GM18520 (cell line): ENCODE measurements at regions not wholly inside any gene's neighbourhood (a gene's known extent, or its start where the extent isn't known, plus 50 kb on each side); places are given as distances from the start of the nearest gene placed in this dataset.
"Not testable (repeated sequence)": the region's sequence is repeated elsewhere in the genome, so short reads cannot be mapped to it uniquely, and the experiment has no call there.

Experiments
- ATAC-seq: cut with Tn5 transposase; IDR thresholded peaks from one replicate; pipeline ENCODE4 v1.9.1; 2021; ENCODE audit not compliant: unreplicated experiment

DNA sequence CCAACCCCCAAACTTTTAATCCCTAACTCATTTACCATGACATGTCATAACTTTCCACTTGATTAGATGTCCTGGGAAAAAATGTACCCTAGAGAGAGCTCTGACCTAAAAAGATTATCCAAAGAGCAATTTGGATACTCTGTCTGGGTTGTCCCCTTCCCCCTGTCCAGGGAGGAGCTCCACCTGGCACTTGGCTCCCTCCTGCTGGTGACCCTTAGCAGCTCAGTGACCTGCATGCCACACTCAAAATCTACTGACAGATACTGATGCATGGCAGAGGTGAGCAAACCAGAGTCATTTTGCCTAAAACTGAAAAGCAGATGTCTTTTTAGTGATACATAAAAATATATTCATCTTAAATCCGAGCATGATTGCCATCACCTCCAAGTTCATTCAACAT, 442.3 kb upstream of the CHRM3 start:
- ATAC-seq, result no peak

- ATAC-seq, result no peak
Measured at GRCh38 chr1:238927899-238928298, 458.5 kb upstream of the CHRM3 start.

DNA sequence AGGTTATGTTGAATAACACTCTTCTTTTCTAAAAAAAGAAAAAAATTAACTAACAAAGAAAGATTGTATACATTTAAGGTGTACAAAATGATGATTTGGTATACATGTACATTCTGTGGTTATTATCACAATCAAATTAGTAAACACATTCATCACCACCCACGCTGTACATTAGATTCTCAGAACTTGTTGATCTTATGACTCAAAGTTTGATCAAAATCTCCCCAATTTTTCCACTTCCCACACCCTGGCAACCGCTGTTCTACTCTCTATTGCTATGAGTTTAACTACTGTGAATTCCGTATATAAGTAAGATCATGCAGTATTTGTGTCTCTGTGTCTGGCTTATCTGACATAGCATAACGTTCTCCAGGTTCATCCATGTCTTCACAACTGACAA, 469.5 kb upstream of the CHRM3 start:
- no peak for ATAC-seq

DNA sequence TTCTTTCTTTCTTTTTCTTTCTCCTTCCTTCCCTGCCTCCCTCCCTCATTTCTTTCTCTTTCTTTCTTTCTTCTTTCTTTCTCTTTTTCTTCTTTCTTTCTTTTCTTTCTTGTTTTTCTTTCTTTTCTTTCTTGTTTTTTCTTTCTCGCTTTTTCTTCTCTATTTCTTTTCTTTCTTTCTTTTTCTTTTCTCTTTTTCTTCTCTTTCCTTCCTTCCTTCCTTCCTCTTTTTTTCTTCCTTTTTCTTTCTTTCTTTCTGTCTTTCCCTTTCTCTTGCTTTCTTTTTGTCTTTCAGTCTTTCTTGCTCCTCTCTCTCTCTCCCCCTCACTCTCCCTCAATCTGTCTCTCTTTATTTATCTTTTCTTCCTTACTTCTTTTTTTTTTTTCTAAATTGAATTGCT, 472.0 kb upstream of the CHRM3 start:
- ATAC-seq, result no peak

DNA sequence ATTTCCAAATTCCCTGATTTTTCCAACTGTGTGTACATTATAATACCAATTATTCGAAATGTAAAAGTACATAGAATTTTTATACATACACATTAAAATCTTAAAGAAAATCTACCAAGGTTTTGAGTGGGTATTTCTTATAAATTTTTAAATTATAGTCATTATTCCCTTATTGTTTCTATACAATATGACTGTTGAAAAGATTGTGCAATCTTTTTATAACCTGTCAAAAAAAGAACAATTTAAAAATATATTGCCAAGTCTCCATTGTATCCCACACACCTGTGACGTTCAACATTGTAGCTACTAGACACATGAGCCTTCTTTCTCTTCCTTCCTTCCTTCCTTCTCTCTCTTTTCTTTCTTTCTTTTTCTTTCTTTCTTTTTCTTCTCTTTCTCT, 473.2 kb upstream of the CHRM3 start:
- ATAC-seq, result no peak

DNA sequence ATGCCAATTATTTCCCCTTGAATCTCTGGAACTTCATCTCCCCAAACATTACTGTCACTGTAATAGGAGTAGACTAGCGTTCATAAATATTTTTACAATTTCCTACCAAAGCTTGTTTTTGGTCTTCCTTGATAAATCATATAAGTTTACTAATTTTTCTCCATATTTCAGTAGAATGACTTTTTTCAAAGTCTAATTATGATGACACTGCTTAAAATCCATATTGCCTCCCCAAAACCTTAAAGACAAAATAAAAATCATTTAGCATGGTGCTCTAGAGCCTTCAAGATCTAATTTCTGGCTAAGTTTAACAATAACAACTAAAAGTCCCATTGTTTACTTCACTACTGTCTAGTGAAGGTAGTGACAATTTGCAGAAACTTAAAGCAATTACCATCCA, 474.2 kb upstream of the CHRM3 start:
- ATAC-seq, result no peak

- ATAC-seq, result not testable (repeated sequence)
Measured at GRCh38 chr1:238902752-238903151, 483.6 kb upstream of the CHRM3 start.

DNA sequence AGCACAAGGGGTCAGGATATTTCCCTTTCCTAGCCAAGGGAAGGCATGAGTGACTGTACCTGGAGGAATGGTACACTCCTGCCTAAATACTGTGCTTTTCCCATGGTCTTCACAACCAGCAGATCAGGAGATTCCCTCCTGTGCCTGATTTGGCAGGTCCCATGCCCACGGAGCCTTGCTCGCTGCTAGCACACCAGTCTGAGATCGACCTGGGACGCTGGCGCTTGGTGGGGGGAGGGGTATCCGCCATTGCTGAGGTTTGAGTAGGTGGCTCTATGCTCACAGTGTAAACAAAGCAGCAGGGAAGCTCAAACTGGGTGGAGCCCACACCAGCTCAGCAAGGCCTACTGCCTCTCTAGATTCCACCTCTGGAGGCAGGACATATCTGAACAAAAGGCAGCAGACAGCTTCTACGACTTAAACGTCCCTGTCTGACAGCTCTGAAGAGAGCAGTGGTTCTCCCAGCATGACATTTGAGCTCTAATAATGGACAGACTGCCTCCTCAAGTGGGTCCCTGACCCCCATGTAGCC, 486.0 kb upstream of the CHRM3 start:
- ATAC-seq, result no peak

DNA sequence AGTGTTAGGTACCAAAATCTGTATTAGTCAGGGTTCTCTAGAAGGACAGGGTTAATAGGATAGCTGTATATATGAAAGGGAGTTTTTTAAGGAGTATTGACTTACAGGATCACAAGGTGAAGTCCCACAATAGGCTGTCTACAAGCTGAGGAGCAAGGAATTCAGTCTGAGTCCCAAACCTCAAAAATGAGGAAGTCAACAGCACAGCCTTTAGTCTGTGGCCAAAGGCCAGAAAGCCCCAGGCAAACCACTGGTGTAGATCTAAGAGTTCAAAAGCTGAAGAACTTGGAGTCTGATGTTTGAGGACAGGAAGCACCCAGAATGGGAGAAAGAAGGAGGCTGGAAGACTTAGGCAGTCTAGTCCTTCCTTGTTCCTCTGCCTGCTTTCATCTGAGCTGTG, 487.5 kb upstream of the CHRM3 start:
- ATAC-seq, result no peak

DNA sequence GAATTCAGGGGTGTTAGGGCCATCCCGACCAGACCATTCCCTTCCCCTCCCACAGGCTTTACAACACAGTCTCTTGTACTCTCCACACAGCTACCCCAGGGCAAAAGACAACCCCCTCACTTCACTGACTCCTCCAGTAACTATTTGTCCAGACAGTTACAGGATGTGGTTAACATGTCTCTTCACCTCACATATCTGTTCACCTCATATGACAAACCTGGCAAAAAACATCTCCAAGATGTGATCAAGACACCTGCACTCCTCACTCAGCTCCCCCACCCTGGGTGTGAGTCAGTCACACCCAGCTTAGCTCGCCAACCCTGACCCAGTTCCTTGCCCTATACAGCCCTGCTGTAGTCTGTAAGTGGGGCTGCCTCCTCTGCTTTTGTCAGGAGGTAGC, 490.5 kb upstream of the CHRM3 start:
- ATAC-seq, result no peak

DNA sequence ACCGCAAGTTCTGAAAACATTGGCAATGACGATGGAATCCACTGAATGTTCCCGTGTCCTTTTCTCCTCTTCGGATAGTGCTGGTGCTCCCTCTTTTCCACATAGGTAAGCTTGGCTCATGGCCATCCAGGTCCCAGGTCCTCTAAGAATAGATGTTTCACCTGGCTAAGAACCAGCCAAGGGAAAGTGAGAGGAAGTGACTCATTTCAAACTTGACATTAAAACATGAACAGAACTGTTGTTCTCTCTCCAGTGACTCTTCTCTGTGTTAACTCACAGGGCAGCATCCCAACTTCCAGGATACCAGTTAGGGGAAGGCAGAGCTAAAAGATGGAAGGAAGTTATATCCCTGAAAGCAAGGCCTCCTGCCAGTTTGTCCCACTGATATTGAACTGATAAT, 493.8 kb upstream of the CHRM3 start:
- no peak for ATAC-seq

DNA sequence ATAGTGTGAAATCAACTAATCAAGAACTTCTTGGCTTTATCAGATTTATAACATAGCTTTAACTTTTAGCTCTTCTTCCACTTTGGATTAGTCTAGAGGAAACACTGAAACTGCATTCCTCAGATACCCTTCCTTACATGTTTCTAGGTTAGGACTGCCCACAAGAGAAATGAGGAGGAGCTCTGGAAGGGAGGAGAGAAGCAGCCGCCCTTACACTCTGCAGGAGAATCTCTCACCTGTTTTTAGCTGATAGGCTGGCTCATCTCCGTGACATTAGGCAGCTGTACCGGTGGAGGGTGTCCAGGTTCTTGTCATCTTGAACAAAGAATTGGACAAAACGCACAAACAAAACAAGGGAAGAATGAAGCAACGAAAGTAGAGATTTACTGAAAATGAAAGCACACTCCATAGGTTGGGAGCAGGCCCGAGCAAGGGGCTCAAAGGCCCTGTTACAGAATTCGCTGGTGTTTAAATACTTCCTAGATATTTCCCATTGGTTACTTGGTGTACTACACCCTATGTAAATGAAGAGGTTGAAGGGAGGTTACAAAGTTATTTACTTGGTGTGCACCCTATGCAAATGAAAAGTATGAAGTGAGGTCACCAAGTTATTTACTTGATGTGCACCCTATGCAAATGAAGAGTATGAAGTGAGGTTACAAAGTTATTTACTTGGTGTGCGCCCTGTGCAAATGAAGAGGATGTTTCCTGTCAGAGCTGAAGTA, 524.9 kb upstream of the CHRM3 start:
- no peak for ATAC-seq

GRCh38 chr1:238833919-238834318, 552.4 kb upstream of the CHRM3 start:
- ATAC-seq, result no peak

GRCh38 chr1:238832106-238832505, 554.3 kb upstream of the CHRM3 start:
- ATAC-seq, result no peak

DNA sequence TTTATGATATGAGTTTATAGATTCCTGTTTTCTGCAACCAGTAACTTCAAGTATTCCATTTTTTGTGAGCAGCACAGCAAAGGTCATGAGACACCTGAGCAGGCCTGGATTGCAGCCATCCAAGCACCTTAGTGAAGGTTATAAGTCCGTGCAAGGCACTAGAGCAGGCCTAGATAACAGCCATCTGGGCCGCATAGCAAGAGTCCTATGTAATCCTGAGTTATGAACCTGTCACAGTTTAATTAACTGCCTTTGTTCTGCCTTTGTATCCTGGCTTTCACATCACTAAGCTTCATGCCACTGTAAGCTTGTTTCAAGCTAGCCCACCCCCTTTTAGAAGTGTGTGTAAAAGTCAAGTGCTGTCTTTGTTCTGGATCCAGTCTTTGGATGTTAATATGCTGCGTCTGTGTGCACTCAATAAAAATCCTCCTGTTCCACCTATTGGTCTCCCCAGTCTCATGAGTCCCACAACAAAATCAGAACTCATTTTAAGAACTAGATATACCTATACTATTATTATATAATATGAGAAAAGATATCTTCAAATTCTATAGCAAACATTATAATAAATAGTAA, 556.2 kb upstream of the CHRM3 start:
- ATAC-seq, result no peak

DNA sequence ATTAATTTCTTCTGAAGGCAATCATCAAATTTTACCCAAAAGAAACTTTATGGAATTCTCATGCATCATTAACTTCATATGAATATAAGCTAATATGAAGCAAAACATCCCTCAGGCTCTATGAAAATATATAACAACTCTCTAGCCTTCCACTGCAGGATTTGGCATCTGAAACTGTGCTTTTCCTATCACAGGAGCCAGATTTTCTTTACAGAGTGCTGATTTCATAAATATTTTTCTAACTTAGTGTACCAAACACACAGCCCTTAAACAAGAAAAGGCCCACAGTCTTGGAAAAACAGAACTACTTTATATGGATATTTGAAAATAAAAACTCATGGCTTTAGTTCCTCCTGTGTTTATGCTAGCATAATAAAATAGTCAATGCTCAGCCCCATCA, 559.5 kb upstream of the CHRM3 start:
- ATAC-seq, result no peak

DNA sequence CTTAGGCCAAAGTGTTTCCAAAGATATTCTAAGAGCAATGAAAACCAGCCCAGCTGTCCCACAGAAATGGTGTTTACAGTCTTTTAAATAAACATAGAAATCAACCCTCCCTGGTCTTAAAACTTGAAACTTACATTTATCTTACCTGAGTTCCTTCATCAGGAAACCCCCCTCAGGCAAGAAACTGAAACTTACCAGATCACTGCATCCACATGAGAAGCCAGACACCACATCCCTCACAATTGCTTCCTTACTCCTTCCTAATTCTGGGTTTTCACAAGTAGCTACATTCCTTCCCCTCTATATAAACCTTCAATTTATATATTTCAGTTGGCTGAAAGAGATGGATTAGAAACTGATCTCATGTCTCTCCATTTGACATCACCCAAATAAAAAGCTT, 563.0 kb upstream of the CHRM3 start:
- no peak for ATAC-seq

DNA sequence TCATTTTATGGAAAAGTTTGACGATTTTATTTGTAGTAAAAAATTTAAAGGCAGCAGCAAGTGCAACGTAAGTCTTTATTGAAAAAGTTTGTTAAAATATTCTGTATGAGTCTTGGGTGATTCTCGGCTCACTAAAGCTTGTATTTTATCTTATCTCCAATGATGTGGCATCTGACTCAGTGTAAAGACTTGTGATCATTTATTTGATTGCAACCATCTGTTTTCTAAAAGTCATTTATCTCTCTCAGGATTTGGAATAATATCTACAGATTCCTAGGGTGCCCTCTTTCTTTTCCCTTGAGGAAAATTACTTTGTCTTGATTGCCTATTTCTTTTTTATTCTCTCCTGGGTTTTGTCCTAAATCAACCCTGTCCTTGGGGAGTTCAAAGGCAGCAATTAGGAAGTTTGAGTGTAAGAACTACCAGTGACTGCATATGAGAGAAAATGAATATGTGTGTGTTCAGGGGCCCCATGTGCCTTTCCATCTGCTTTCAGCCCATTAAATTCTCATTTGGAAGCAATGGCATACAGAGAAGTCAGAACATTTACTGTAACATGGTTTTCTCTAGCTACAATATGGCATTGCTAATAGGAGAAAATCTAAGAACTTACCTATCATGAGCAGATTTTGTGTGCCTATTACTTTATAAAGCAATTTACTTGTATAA, 575.0 kb upstream of the CHRM3 start:
- ATAC-seq, result no peak

DNA sequence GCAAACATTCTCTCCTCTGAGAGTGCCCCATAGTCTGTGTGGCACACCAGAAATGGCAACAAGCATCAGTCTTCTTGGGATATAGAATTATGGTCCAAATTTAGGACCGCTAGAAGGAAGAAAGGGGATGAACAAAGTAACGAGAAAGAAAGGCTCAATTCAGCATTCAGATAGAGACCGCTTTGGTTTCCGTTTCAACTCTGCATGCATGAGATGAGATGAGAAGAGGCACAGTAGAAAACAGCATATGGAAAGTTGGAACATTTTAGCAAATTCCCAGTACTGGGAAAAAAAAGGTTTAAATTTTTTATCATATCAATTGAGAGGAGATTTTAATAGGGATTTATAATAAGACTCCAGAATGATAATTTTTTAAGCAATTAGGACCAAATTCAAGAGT, 595.5 kb upstream of the CHRM3 start:
- no peak for ATAC-seq

GRCh38 chr1:238789916-238790667, 596.3 kb upstream of the CHRM3 start:
- ATAC-seq, result no peak

DNA sequence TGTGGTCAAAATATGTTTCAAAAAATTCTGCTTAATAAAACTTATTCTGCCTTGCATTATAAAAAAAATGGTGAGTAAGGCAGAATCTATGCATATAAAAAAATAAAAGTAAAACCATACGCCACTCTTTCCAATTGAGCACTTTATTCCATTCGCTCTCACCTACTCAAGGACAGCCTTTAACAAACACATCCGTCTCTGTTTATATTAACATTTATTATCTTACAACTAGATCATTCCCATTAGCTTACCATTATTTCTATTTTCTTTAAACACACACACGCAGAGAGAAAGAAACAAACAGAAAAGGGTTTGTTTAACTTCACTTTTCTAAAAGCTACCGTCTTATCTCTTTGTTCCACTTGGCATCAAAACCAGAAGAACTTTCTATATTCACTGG, 598.9 kb upstream of the CHRM3 start:
- no peak for ATAC-seq

GRCh38 chr1:238783633-238784032, 602.7 kb upstream of the CHRM3 start:
- no peak for ATAC-seq
